Epithelial cell of esophagus (primary cell): ENCODE measurements at regions not wholly inside any gene's neighbourhood (a gene's known extent, or its start where the extent isn't known, plus 50 kb on each side); places are given as distances from the start of the nearest gene placed in this dataset.

Experiments used
- DNase-seq: peaks from one replicate; pipeline ENCODE4 v3.0.0; 2010; ENCODE audit warnings: low read depth
- H3K4me3 ChIP-seq: 2 replicates; pipeline ENCODE4 v1.5.1; 2011; ENCODE audit warnings: mild to moderate bottlenecking, low read length, control low read depth
- CTCF ChIP-seq: IDR thresholded peaks from 2 replicates; pipeline ENCODE4 v1.5.1; 2011; ENCODE audit warnings: low read depth, mild to moderate bottlenecking, low read length, control low read depth, inconsistent platforms; ENCODE audit not compliant: insufficient read depth; ENCODE audit errors: missing control alignments

GRCh38 chr13:44061876-44062275, 182.2 kb downstream of the LACC1 start:
- no peak overlapping the region for H3K4me3 ChIP-seq
- DNase-seq, result no peak
- no peak for TF ChIP-seq CTCF

GRCh38 chr13:44063467-44063866, 183.8 kb downstream of the LACC1 start:
- DNase-seq, result no peak
- no peak for TF ChIP-seq CTCF
- no peak overlapping the region for H3K4me3 ChIP-seq

- H3K4me3 ChIP-seq, result no peak overlapping the region
- DNase-seq, result peak; percentile 18
- no peak for TF ChIP-seq CTCF
These were observed 184.2 kb downstream of the LACC1 start for GRCh38 chr13:44063881-44064280.

GRCh38 chr13:44064357-44064756, 184.7 kb downstream of the LACC1 start:
- TF ChIP-seq CTCF, result no peak
- H3K4me3 ChIP-seq, result no peak overlapping the region
- DNase-seq, result no peak

GRCh38 chr13:44068169-44068568, 188.5 kb downstream of the LACC1 start:
- no peak overlapping the region for H3K4me3 ChIP-seq
- DNase-seq, result peak; percentile 62
- no peak for TF ChIP-seq CTCF

- H3K4me3 ChIP-seq, result no peak overlapping the region
- TF ChIP-seq CTCF, result no peak
- peak; percentile 79 for DNase-seq
These were observed 189.0 kb downstream of the LACC1 start for GRCh38 chr13:44068737-44069136.

- no peak for DNase-seq
- no peak overlapping the region for H3K4me3 ChIP-seq
- TF ChIP-seq CTCF, result no peak
These were observed 192.8 kb downstream of the LACC1 start for GRCh38 chr13:44072536-44072935.
